ENCODE measurements at regions not wholly inside any gene's neighbourhood (a gene's known extent, or its start where the extent isn't known, plus 50 kb on each side); places are given as distances from the start of the nearest gene placed in this dataset.

- WGBS: 84% methylated on average over 3 of the region's 3 CpGs
- no peaks in the 10 kb centered on the region for H3K36me3 ChIP-seq
- intact Hi-C loops (cut with DNase I): no loop called here
- no peak for DNase-seq (ENCODE audit: extremely low spot score)
- no peaks in the 10 kb centered on the region for H3K9me3 ChIP-seq
- no peaks in the 10 kb centered on the region for H3K4me1 ChIP-seq
- H3K27me3 ChIP-seq: no peaks in the 10 kb centered on the region
- H3K27ac ChIP-seq (replicated peaks in 1 of 4): no peak overlapping the region
- TF ChIP-seq EP300 (IDR thresholded peaks at IDR 0.05) (no peak), POLR2A (IDR thresholded peaks at IDR 0.05; ENCODE audit: low read depth) (no peak), POLR2AphosphoS5 (IDR thresholded peaks at IDR 0.05) (no peak), CTCF (IDR thresholded peaks at IDR 0.05) (no peak)
- H3K4me3 ChIP-seq: no peak overlapping the region
Observed at GRCh38 chr13:102933523-102933922, 87.7 kb downstream of the ERCC5 start.

- intact Hi-C loops (cut with DNase I): no loop called here
- 89% methylated on average over 6 of the region's 6 CpGs for WGBS
- no peaks in the 10 kb centered on the region for H3K4me1 ChIP-seq
Observed at GRCh38 chr13:102933122-102933521, 87.3 kb downstream of the ERCC5 start.

GRCh38 chr13:102932331-102932730, 86.5 kb downstream of the ERCC5 start:
- TF ChIP-seq POLR2A (IDR thresholded peaks at IDR 0.05; ENCODE audit: low read depth) (no peak), POLR2AphosphoS5 (IDR thresholded peaks at IDR 0.05) (no peak), CTCF (IDR thresholded peaks at IDR 0.05) (no peak), EP300 (IDR thresholded peaks at IDR 0.05) (no peak)
- intact Hi-C loops (cut with DNase I): no loop called here
- 80% methylated on average over 4 of the region's 4 CpGs for WGBS

More at GRCh38 chr13:102933122-102933521, 87.3 kb downstream of the ERCC5 start:
- Histone ChIP-seq H3K27ac (replicated peaks in 1 of 4) (no peak overlapping the region), H3K36me3 (no peaks in the 10 kb centered on the region), H3K4me3 (no peak overlapping the region), H3K9me3 (no peaks in the 10 kb centered on the region), H3K27me3 (no peaks in the 10 kb centered on the region)
- no peak for TF ChIP-seq CTCF (IDR thresholded peaks at IDR 0.05)
- no peak for TF ChIP-seq POLR2AphosphoS5 (IDR thresholded peaks at IDR 0.05)
- no peak for TF ChIP-seq EP300 (IDR thresholded peaks at IDR 0.05)
- TF ChIP-seq POLR2A (IDR thresholded peaks at IDR 0.05; ENCODE audit: low read depth): no peak
- DNase-seq (ENCODE audit: extremely low spot score): no peak

GRCh38 chr13:102930566-102930965, 84.7 kb downstream of the ERCC5 start:
- WGBS: 67% methylated on average over 3 of the region's 3 CpGs
- intact Hi-C loops (cut with DNase I): no loop called here
- peaks cover 0 to 5% (median 0%) of the 10 kb centered on the region in 4 donors for H3K27me3 ChIP-seq
- H3K4me1 ChIP-seq: no peaks in the 10 kb centered on the region
- H3K4me3 ChIP-seq: no peak overlapping the region
- no peak for DNase-seq (ENCODE audit: extremely low spot score)
- H3K9me3 ChIP-seq: no peaks in the 10 kb centered on the region
- TF ChIP-seq EP300 (IDR thresholded peaks at IDR 0.05) (no peak), POLR2AphosphoS5 (IDR thresholded peaks at IDR 0.05) (no peak), CTCF (IDR thresholded peaks at IDR 0.05) (no peak), POLR2A (IDR thresholded peaks at IDR 0.05; ENCODE audit: low read depth) (no peak)
- no peak overlapping the region for H3K27ac ChIP-seq (replicated peaks in 1 of 4)
- no peaks in the 10 kb centered on the region for H3K36me3 ChIP-seq

More at GRCh38 chr13:102932331-102932730, 86.5 kb downstream of the ERCC5 start:
- Histone ChIP-seq H3K4me3 (no peak overlapping the region), H3K36me3 (no peaks in the 10 kb centered on the region), H3K27ac (replicated peaks in 1 of 4) (no peak overlapping the region), H3K9me3 (no peaks in the 10 kb centered on the region), H3K27me3 (peaks cover 0 to 3% (median 0%) of the 10 kb centered on the region in 4 donors), H3K4me1 (no peaks in the 10 kb centered on the region)
- no peak for DNase-seq (ENCODE audit: extremely low spot score)
